Fibroblast of mammary gland (primary cell): ENCODE measurements at regions not wholly inside any gene's neighbourhood (a gene's known extent, or its start where the extent isn't known, plus 50 kb on each side); places are given as distances from the start of the nearest gene placed in this dataset.
"Not testable (repeated sequence)": the region's sequence is repeated elsewhere in the genome, so short reads cannot be mapped to it uniquely, and the experiment has no call there.

ENCODE experiments used
- DNase-seq: peaks from one replicate; pipeline ENCODE4 v3.0.0-alpha.2; 2010; ENCODE audit warnings: low read depth
- H3K4me3 ChIP-seq: 2 replicates; pipeline ENCODE4 v1.5.1; 2011; ENCODE audit warnings: low read depth, mild to moderate bottlenecking, low read length, moderate library complexity; ENCODE audit not compliant: control insufficient read depth
- TF ChIP-seq, protein P1 (sequence below): conservative IDR thresholded peaks from 2 replicates; pipeline ENCODE4 v1.5.1; 2011; ENCODE audit warnings: low read depth, low read length, inconsistent platforms; ENCODE audit not compliant: control insufficient read depth, insufficient read depth

DNA sequence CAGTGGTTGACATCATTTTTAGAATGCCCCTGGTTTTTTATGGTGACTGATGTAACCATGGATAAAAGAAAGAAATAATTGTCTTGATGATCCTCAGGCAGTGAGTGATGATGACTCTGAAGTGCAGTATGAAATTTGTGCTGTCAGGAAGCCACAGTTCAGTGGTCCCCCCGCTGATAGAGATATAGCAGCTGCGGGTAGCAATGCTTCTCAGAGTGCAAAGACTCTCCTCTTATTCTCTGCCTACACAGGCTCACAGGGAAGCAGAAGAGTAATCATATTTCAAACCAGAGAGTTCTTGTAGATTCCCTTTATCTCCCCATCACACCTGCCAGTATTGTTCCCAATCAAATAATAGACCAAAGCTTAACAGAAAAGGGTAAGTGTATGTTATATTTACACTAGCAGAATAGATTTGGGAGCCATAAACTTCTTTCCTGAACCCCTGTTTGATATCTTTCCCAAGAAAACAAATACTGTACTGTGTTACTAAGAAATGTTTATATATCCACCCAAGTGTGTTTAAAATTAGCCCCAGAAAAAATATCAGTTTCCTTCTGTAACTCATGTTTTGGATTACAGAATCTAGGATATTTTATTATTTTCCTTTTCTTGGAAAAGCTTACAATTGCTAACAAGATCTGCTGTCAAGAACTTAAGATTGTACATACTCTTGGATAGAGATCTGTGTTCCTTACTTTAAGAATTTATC lies 1817.4 kb upstream of the FLRT2 start:
- TF ChIP-seq, protein P1, sequence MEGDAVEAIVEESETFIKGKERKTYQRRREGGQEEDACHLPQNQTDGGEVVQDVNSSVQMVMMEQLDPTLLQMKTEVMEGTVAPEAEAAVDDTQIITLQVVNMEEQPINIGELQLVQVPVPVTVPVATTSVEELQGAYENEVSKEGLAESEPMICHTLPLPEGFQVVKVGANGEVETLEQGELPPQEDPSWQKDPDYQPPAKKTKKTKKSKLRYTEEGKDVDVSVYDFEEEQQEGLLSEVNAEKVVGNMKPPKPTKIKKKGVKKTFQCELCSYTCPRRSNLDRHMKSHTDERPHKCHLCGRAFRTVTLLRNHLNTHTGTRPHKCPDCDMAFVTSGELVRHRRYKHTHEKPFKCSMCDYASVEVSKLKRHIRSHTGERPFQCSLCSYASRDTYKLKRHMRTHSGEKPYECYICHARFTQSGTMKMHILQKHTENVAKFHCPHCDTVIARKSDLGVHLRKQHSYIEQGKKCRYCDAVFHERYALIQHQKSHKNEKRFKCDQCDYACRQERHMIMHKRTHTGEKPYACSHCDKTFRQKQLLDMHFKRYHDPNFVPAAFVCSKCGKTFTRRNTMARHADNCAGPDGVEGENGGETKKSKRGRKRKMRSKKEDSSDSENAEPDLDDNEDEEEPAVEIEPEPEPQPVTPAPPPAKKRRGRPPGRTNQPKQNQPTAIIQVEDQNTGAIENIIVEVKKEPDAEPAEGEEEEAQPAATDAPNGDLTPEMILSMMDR: no peak
- DNase-seq: no peak
- no peak overlapping the region for H3K4me3 ChIP-seq

DNA sequence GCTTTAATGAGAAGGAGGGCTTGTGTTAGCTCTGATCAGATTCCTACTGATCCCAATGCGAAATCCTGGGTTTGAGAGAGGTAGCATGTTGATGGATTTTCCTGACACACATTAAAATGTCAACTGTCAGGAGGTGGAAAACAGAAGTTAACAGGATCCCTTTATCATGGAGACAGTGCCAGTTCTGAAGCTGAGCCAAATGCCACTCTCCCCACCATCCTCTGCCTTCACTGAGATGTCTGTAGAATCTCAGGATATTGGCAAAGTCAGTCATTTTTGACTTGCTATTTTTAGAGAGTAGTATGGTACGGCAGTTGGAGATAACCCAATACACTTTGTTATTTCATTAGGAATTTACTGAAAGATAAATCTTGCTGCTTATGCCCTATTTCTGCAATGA lies 1816.2 kb upstream of the FLRT2 start:
- no peak overlapping the region for H3K4me3 ChIP-seq
- TF ChIP-seq, protein P1: no peak

DNA sequence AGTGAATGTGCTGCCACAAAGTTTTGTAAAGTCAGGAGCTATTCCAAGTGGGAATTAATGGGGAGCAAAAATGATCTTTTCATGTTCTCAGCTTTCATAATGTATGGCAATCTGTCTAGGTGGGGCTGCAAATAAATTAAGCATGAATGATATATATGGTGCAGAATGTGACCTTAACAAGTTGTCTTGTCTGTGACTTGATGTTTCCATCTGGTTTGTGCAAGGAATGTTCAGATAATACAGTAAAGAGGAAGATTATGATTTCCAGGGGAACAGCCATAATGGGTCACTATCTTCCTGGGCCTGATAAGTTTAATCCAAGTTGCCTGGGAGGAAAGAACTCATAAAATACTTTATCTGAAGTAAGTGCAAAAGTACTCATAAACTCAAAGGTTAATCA lies 1815.8 kb upstream of the FLRT2 start:
- DNase-seq: no peak
- TF ChIP-seq, protein P1: no peak
- no peak overlapping the region for H3K4me3 ChIP-seq

More for the DNA sequence above, 1816.2 kb upstream of the FLRT2 start:
- DNase-seq: no peak

DNA sequence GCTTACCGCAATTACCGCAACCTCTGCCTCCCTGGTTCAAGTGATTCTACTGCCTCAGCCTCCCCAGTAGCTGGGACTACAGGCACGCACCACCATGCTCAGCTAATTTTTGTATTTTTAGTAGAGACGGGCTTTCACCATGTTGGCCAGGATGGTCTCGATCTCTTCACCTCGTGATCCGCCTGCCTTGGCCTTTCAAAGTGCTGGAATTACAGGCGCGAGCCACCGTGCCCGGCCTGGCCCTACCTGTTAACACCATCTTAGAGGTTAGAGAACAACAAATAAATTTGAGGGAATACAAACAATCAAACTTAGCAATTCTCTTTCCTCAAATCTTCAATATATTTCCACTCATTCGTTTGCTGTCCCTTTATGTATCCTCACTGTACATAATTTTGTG lies 1810.5 kb upstream of the FLRT2 start:
- not testable (repeated sequence) for H3K4me3 ChIP-seq, DNase-seq

DNA sequence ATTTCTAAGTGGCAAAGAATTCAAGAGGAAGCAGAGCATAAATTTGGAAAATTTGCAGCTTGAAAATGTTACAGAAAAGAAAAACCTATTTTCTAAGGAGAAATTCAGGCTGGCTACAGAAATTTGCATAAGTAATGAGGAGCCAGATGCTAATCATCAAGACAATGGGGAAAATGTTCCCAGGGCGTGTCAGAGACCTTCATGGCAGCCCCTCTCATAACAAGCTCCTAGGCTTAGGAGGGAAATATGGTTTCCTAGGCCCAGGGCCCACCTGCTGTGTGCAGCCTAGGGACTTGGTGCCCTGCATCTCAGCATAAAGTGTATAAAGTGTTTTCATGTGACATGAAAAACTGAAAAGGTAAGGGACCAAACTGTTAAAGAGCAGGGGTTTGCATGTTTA lies 1796.3 kb upstream of the FLRT2 start:
- no peak for DNase-seq
- TF ChIP-seq, protein P1: no peak
- H3K4me3 ChIP-seq: no peak overlapping the region

DNA sequence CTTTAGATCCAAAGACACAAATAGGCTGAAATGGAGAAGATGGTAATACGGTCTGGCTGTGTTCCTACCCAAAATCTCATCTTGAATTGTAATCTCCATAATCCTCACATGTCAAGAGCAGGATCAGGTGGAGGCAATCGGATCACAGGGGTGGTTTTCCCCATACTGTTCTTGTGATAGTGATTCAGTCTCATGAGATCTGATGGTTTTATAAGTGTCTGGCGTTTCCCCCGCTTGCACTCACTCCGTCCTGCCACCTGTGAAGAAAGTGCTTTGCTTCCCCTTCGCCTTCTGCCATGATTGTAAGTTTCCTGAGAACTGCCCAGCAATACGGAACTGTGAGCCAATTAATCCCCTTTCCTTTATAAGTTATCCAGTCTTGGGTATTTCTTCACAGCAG lies 1795.5 kb upstream of the FLRT2 start:
- TF ChIP-seq, protein P1: no peak
- no peak for DNase-seq
- no peak overlapping the region for H3K4me3 ChIP-seq

DNA sequence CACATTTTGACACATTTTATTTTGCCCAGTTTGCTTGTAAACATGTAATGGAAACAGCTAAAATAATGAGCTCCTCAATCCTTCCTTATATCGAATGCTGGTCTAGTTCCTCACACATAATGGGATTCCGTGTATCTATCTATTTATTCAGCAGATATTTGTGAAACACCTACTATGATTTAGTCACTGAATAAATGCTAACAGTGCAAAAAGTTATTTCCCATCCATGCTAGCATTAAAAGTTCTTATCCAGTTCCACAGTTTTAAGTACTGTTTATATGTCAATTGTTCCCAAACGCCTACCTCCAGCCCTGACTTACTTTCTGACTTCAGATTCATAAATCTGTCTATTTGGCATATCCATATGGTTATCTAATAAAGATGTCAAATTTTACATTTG lies 1788.7 kb upstream of the FLRT2 start:
- no peak for DNase-seq
- H3K4me3 ChIP-seq: no peak overlapping the region
- TF ChIP-seq, protein P1: no peak
